Activated naive CD4-positive, alpha-beta T cell treated with anti-CD3 and anti-CD28 coated beads, Interleukin-2, amount 50 U/mL, for 16 hours (primary cell): ENCODE measurements at regions not wholly inside any gene's neighbourhood (a gene's known extent, or its start where the extent isn't known, plus 50 kb on each side); places are given as distances from the start of the nearest gene placed in this dataset.

Experiments
- DNase-seq: peaks from one replicate; pipeline ENCODE4 v3.0.0-alpha.2; 2020

GRCh38 chr7:67698354-67698753, 701.7 kb downstream of the TYW1 start:
- DNase-seq = no peak

GRCh38 chr7:67705850-67706249, 709.2 kb downstream of the TYW1 start:
- no peak for DNase-seq

- DNase-seq = no peak
Measured at GRCh38 chr7:67711706-67712105, 715.1 kb downstream of the TYW1 start.

GRCh38 chr7:67713451-67714056, 716.9 kb downstream of the TYW1 start:
- DNase-seq = no peak

- DNase-seq = no peak
Measured at GRCh38 chr7:67716729-67717128, 720.1 kb downstream of the TYW1 start.

GRCh38 chr7:67723591-67723990, 727.0 kb downstream of the TYW1 start:
- DNase-seq = no peak

- no peak for DNase-seq
Measured at GRCh38 chr7:67724435-67724834, 727.8 kb downstream of the TYW1 start.

GRCh38 chr7:67724955-67725354, 728.3 kb downstream of the TYW1 start:
- no peak for DNase-seq

- no peak for DNase-seq
Measured at GRCh38 chr7:67725423-67725822, 728.8 kb downstream of the TYW1 start.

GRCh38 chr7:67729771-67730170, 733.1 kb downstream of the TYW1 start:
- no peak for DNase-seq

- DNase-seq = no peak
Measured at GRCh38 chr7:67731704-67732103, 735.1 kb downstream of the TYW1 start.

GRCh38 chr7:67732898-67733297, 736.3 kb downstream of the TYW1 start:
- DNase-seq = no peak

GRCh38 chr7:67738145-67738544, 741.5 kb downstream of the TYW1 start:
- no peak for DNase-seq

- DNase-seq = no peak
Measured at GRCh38 chr7:67738958-67739357, 742.3 kb downstream of the TYW1 start.

GRCh38 chr7:67743501-67743900, 746.9 kb downstream of the TYW1 start:
- DNase-seq = no peak

GRCh38 chr7:67752227-67752626, 755.6 kb downstream of the TYW1 start:
- no peak for DNase-seq

GRCh38 chr7:67753891-67754290, 757.3 kb downstream of the TYW1 start:
- DNase-seq = no peak

- DNase-seq = no peak
Measured at GRCh38 chr7:67754651-67755050, 758.0 kb downstream of the TYW1 start.

- DNase-seq = no peak
Measured at GRCh38 chr7:67758551-67758950, 761.9 kb downstream of the TYW1 start.

- no peak for DNase-seq
Measured at GRCh38 chr7:67760971-67761370, 764.3 kb downstream of the TYW1 start.

- no peak for DNase-seq
Measured at GRCh38 chr7:67762516-67762915, 765.9 kb downstream of the TYW1 start.

GRCh38 chr7:67764289-67764688, 767.7 kb downstream of the TYW1 start:
- no peak for DNase-seq

GRCh38 chr7:67765481-67766175, 769.0 kb downstream of the TYW1 start:
- no peak for DNase-seq

GRCh38 chr7:67766906-67767410, 770.3 kb downstream of the TYW1 start:
- DNase-seq = no peak
